ENCODE measurements at regions not wholly inside any gene's neighbourhood (a gene's known extent, or its start where the extent isn't known, plus 50 kb on each side); places are given as distances from the start of the nearest gene placed in this dataset.

- dilution Hi-C loops (cut with MboI; ENCODE audit: extremely low pct_ligation_motif_present, low sequenced_read_pairs): no loop called here
- Histone ChIP-seq H3K4me2 (ENCODE audit: control insufficient read depth, extremely low read depth, insufficient read depth, low read depth, low read length) (no peak overlapping the region), H2AFZ (ENCODE audit: control insufficient read depth, low read length) (no peak overlapping the region), H3K9me3 (ENCODE audit: control insufficient read depth, low read depth, low read length) (no peaks in the 10 kb centered on the region), H3K79me2 (ENCODE audit: control insufficient read depth, insufficient read depth, low read length) (no peaks in the 10 kb centered on the region), H3K4me3 (ENCODE audit: control insufficient read depth in 2 of 3, extremely low read depth in 1 of 3, insufficient read depth in 2 of 3, low read depth in 1 of 3, low read length in 3 of 3) (no peak overlapping the region), H3K27ac (ENCODE audit: control insufficient read depth, insufficient read depth, low read length) (no peak overlapping the region), H3K9ac (ENCODE audit: control insufficient read depth, extremely low read depth, insufficient read depth, low read length) (no peak overlapping the region), H3K27me3 (ENCODE audit: control insufficient read depth, extremely low read depth, insufficient read depth, low read length) (no peaks in the 10 kb centered on the region), H3K4me1 (ENCODE audit: control insufficient read depth, extremely low read depth, insufficient read depth, low read length) (peaks cover 10% of the 10 kb centered on the region), H3K36me3 (ENCODE audit: control insufficient read depth in 2 of 2, extremely low read depth in 1 of 2, insufficient read depth in 2 of 2, low read length in 2 of 2) (no peaks in the 10 kb centered on the region), H4K20me1 (ENCODE audit: control insufficient read depth, extremely low read depth, insufficient read depth, low read length) (no peaks in the 10 kb centered on the region), H3K9me1 (ENCODE audit: control insufficient read depth, extremely low read depth, insufficient read depth, low read length) (no peaks in the 10 kb centered on the region)
- DNase-seq (ENCODE audit: low read depth, low spot score): no peak
- no peak for TF ChIP-seq CTCF (optimal IDR thresholded peaks at IDR 0.05 in 1 of 3, IDR thresholded peaks at IDR 0.05 in 1 of 3, conservative IDR thresholded peaks at IDR 0.05 in 1 of 3; ENCODE audit: extremely low read depth in 1 of 3, insufficient read depth in 2 of 3, low read length in 3 of 3)
- no peak for TF ChIP-seq EZH2 (IDR thresholded peaks at IDR 0.05; ENCODE audit: low read length)
- no peak for FAIRE-seq
Observed at GRCh38 chr9:28883234-28883633, 1310.0 kb upstream of the C9orf72 start.

DNA sequence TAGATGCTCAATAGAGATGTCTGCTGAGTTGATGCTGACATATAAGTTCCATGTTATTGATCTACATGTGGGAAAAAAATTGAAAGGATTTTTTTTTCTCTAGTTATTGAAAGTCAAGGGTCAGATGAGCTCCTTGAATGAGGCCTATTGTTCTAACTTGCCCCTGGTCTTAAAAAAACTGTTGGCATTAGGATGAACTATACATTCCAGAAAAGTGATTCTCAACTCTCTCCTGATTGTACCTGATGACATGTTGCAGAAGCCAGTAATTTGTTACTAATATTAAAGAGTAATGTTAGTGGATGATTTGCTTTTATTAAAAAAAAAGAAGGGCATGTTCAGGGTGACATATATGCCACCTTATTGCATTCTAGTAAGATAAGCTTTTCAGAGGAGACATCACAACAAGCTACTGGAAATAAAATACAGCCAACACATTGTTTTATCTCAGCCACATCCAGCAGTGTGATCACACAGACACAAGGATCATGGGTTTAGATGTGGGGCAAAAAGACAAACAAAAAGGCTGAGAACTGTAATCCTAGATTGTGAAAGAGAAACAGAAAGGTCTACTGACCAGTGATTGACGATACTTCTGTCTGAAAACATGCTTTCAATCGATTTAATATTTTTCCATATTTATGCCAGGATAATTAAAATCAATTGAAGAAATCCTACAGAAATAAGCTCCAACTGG, 1314.1 kb upstream of the C9orf72 start:
- peak overlapping the region; percentile 17 for H2AFZ ChIP-seq (ENCODE audit: control insufficient read depth, low read length)
- dilution Hi-C loops (cut with MboI; ENCODE audit: extremely low pct_ligation_motif_present, low sequenced_read_pairs): no loop called here
- FAIRE-seq: peak; percentile 61
- H3K4me3 ChIP-seq (ENCODE audit: control insufficient read depth in 2 of 3, extremely low read depth in 1 of 3, insufficient read depth in 2 of 3, low read depth in 1 of 3, low read length in 3 of 3): no peak overlapping the region
- no peak for TF ChIP-seq EZH2 (IDR thresholded peaks at IDR 0.05; ENCODE audit: low read length)
- TF ChIP-seq CTCF (optimal IDR thresholded peaks at IDR 0.05 in 1 of 3, IDR thresholded peaks at IDR 0.05 in 1 of 3, conservative IDR thresholded peaks at IDR 0.05 in 1 of 3; ENCODE audit: extremely low read depth in 1 of 3, insufficient read depth in 2 of 3, low read length in 3 of 3): no peak
- H3K36me3 ChIP-seq (ENCODE audit: control insufficient read depth in 2 of 2, extremely low read depth in 1 of 2, insufficient read depth in 2 of 2, low read length in 2 of 2): no peaks in the 10 kb centered on the region
- H3K27me3 ChIP-seq (ENCODE audit: control insufficient read depth, extremely low read depth, insufficient read depth, low read length): no peaks in the 10 kb centered on the region
- H3K79me2 ChIP-seq (ENCODE audit: control insufficient read depth, insufficient read depth, low read length): no peaks in the 10 kb centered on the region
- H3K9me1 ChIP-seq (ENCODE audit: control insufficient read depth, extremely low read depth, insufficient read depth, low read length): no peaks in the 10 kb centered on the region
- no peaks in the 10 kb centered on the region for H3K9me3 ChIP-seq (ENCODE audit: control insufficient read depth, low read depth, low read length)
- no peak overlapping the region for H3K4me2 ChIP-seq (ENCODE audit: control insufficient read depth, extremely low read depth, insufficient read depth, low read depth, low read length)
- H4K20me1 ChIP-seq (ENCODE audit: control insufficient read depth, extremely low read depth, insufficient read depth, low read length): no peaks in the 10 kb centered on the region
- H3K9ac ChIP-seq (ENCODE audit: control insufficient read depth, extremely low read depth, insufficient read depth, low read length): no peak overlapping the region
- no peak overlapping the region for H3K27ac ChIP-seq (ENCODE audit: control insufficient read depth, insufficient read depth, low read length)
- peaks cover 10% of the 10 kb centered on the region for H3K4me1 ChIP-seq (ENCODE audit: control insufficient read depth, extremely low read depth, insufficient read depth, low read length)
- no peak for DNase-seq (ENCODE audit: low read depth, low spot score)

Measured in keratinocyte (primary cell).